IMR-90 (cell line): ENCODE measurements at regions not wholly inside any gene's neighbourhood (a gene's known extent, or its start where the extent isn't known, plus 50 kb on each side); places are given as distances from the start of the nearest gene placed in this dataset.

Experiments used
- ATAC-seq: fragments of 200-7000 bp; cut with Tn5 transposase; 2 replicates; pipeline ENCODE4 v1.9.1; 2020; ENCODE audit warnings: low read depth, mild to moderate bottlenecking, moderate library complexity
- BruUV-seq: library from RNA; stranded (reverse); fragments of 400-500 nt; replicated peaks from 2 replicates; lab custom pipeline; 2021; lab: Mats Ljungman, UMichigan
- CTCF ChIA-PET: fragments of 300-600 bp; formaldehyde crosslinking; extraction: SDS; loops from one replicate; lab custom pipeline; 2021; ENCODE audit warnings: antibody characterized with exemption; lab: Yijun Ruan, JAX
- POLR2A ChIA-PET: fragments of 300-600 bp; sonication (Branson Sonifier 250); formaldehyde crosslinking; loops from one replicate; lab custom pipeline; 2022; ENCODE audit warnings: antibody characterized with exemption; ENCODE audit not compliant: unreplicated experiment; lab: Charles Lee
- DNase-seq: peaks from one replicate; pipeline ENCODE4 v3.0.0; 2013
- H2AFZ ChIP-seq: replicated peaks from 2 replicates; pipeline ENCODE3; 2013; ENCODE audit warnings: low read length, mild to moderate bottlenecking; ENCODE audit not compliant: poor library complexity
- H2AK5ac ChIP-seq: 2 replicates; pipeline ENCODE4 v1.6.1; 2013; ENCODE audit warnings: low read depth, low read length, inconsistent platforms
- H2AK9ac ChIP-seq: replicated peaks from 2 replicates; pipeline ENCODE3; 2013; ENCODE audit warnings: mild to moderate bottlenecking, low read depth, low read length, moderate library complexity; ENCODE audit not compliant: poor library complexity
- H2BK120ac ChIP-seq: 2 replicates; pipeline ENCODE4 v1.6.1; 2013; ENCODE audit warnings: low read depth, low read length, inconsistent platforms
- H2BK15ac ChIP-seq: 3 replicates; pipeline ENCODE4 v1.6.1; 2013; ENCODE audit warnings: low read depth, low read length, inconsistent platforms
- H2BK20ac ChIP-seq: 2 replicates; pipeline ENCODE4 v1.6.1; 2013; ENCODE audit warnings: low read depth, mild to moderate bottlenecking, inconsistent platforms, low read length, moderate library complexity
- H2BK5ac ChIP-seq: 2 replicates; pipeline ENCODE4 v1.6.1; 2013; ENCODE audit warnings: mild to moderate bottlenecking, low read depth, low read length, inconsistent platforms; ENCODE audit not compliant: poor library complexity, severe bottlenecking
- H3K14ac ChIP-seq: replicated peaks from 2 replicates; pipeline ENCODE4 v1.6.1; 2013; ENCODE audit warnings: low read depth, low read length, inconsistent platforms
- H3K18ac ChIP-seq: 2 replicates; pipeline ENCODE4 v1.6.1; 2013; ENCODE audit warnings: low read depth, low read length, control low read depth
- H3K23ac ChIP-seq: 2 replicates; pipeline ENCODE4 v1.6.1; 2013; ENCODE audit warnings: low read depth, low read length, inconsistent platforms
- H3K27ac ChIP-seq: 2 replicates; pipeline ENCODE4 v1.5.1; 2013; ENCODE audit warnings: mild to moderate bottlenecking, control low read depth, low read length; ENCODE audit not compliant: insufficient read depth
- H3K27me3 ChIP-seq: 2 replicates; pipeline ENCODE4 v1.6.1; 2013; ENCODE audit warnings: low read length; ENCODE audit not compliant: control insufficient read depth, insufficient read depth
- H3K36me3 ChIP-seq: 2 replicates; pipeline ENCODE4 v1.6.1; 2013; ENCODE audit warnings: low read length, mixed read lengths; ENCODE audit not compliant: control insufficient read depth, insufficient read depth
- H3K4ac ChIP-seq: 2 replicates; pipeline ENCODE4 v1.6.1; 2013; ENCODE audit warnings: low read depth, low read length, inconsistent platforms
- H3K4me1 ChIP-seq: 2 replicates; pipeline ENCODE4 v1.6.1; 2013; ENCODE audit warnings: low read length, mixed read lengths; ENCODE audit not compliant: control insufficient read depth, insufficient read depth
- H3K4me2 ChIP-seq: 2 replicates; pipeline ENCODE4 v1.6.1; 2013; ENCODE audit warnings: low read depth, mild to moderate bottlenecking, control low read depth, low read length, moderate library complexity
- H3K4me3 ChIP-seq: 2 replicates; pipeline ENCODE4 v1.5.1; 2013; ENCODE audit warnings: low read depth, mild to moderate bottlenecking, control low read depth, low read length, moderate library complexity; ENCODE audit not compliant: insufficient read depth
- H3K56ac ChIP-seq: 2 replicates; pipeline ENCODE4 v1.6.1; 2013; ENCODE audit warnings: low read length, inconsistent platforms; ENCODE audit not compliant: insufficient read depth; ENCODE audit errors: extremely low read depth
- H3K79me1 ChIP-seq, 2 experiments: 2 replicates each; pipeline ENCODE4 v1.6.1; 2013; ENCODE audit warnings: low read length in 2 of 2, inconsistent platforms in 1 of 2, low read depth in 1 of 2
- H3K9ac ChIP-seq: 2 replicates; pipeline ENCODE4 v1.6.1; 2013; ENCODE audit warnings: low read depth, low read length, control low read depth
- H3K9me1 ChIP-seq: 2 replicates; pipeline ENCODE4 v1.6.1; 2013; ENCODE audit warnings: low read length, inconsistent platforms; ENCODE audit not compliant: insufficient read depth
- H3K9me3 ChIP-seq: 2 replicates; pipeline ENCODE4 v1.6.1; 2013; ENCODE audit warnings: low read length; ENCODE audit not compliant: control insufficient read depth, insufficient read depth
- H4K20me1 ChIP-seq: 2 replicates; pipeline ENCODE4 v1.6.1; 2013; ENCODE audit warnings: low read length, inconsistent platforms; ENCODE audit not compliant: insufficient read depth
- H4K5ac ChIP-seq: 2 replicates; pipeline ENCODE4 v1.6.1; 2013; ENCODE audit warnings: mild to moderate bottlenecking, low read depth, low read length, control low read depth
- H4K8ac ChIP-seq, 2 experiments: 2 replicates each; pipeline ENCODE4 v1.6.1; 2013; ENCODE audit warnings: low read depth in 2 of 2, low read length in 2 of 2, control low read depth in 1 of 2, inconsistent platforms in 1 of 2
- H4K91ac ChIP-seq: 2 replicates; pipeline ENCODE4 v1.6.1; 2013; ENCODE audit warnings: low read depth, low read length, inconsistent platforms; ENCODE audit not compliant: insufficient read depth
- BHLHE40 ChIP-seq: fragments of 150-350 bp; IDR thresholded peaks from 2 replicates; pipeline ENCODE4 v1.6.1; 2016; ENCODE audit warnings: mild to moderate bottlenecking, low read depth, low read length
- CHD1 ChIP-seq: IDR thresholded peaks from 2 replicates; pipeline ENCODE4 v1.6.1; 2012; ENCODE audit warnings: low read depth, low read length, improper control_type of control experiment
- POLR2A ChIP-seq: IDR thresholded peaks from 2 replicates; pipeline ENCODE4 v1.6.1; 2012; ENCODE audit warnings: mild to moderate bottlenecking, low read depth, low read length
- RCOR1 ChIP-seq: IDR thresholded peaks from 2 replicates; pipeline ENCODE4 v1.6.1; 2012; ENCODE audit warnings: mild to moderate bottlenecking, low read length, improper control_type of control experiment; ENCODE audit not compliant: insufficient replicate concordance
- dilution Hi-C: fragments of 300-500 bp; cut with HindIII; formaldehyde crosslinking; loops from one replicate; pipeline ENCODE4 v1.14.3; 2018; ENCODE audit warnings: low sequenced_read_pairs; ENCODE audit not compliant: unreplicated experiment
- in situ Hi-C: fragments of 300-500 bp; cut with MboI; formaldehyde crosslinking; loops from 3 replicates; pipeline ENCODE4 v1.14.3; 2019; ENCODE audit warnings: low sequenced_read_pairs, inconsistent platforms, mixed read lengths
- intact Hi-C: fragments of 100-400 bp; cut with micrococcal nuclease; formaldehyde crosslinking; loops from 2 replicates; pipeline ENCODE4 v1.10.0; 2022

GRCh38 chr6:126152372-126152745, 166.0 kb downstream of the TRMT11 start:
- Histone ChIP-seq H4K5ac (no peak overlapping the region), H2BK120ac (no peak overlapping the region), H3K56ac (no peak overlapping the region), H2BK5ac (no peak overlapping the region), H3K4ac (no peak overlapping the region), H4K91ac (no peak overlapping the region), H3K9me3 (no peaks in the 10 kb centered on the region), H3K36me3 (no peaks in the 10 kb centered on the region), H3K4me1 (no peaks in the 10 kb centered on the region), H3K18ac (no peak overlapping the region), H3K4me2 (no peak overlapping the region), H2BK20ac (no peak overlapping the region), H2AK9ac (no peak overlapping the region), H2AK5ac (no peak overlapping the region), H2BK15ac (no peak overlapping the region), H4K8ac (no peak overlapping the region), H3K9me1 (no peaks in the 10 kb centered on the region), H3K9ac (no peak overlapping the region), H3K79me1 (no peaks in the 10 kb centered on the region), H3K4me3 (no peak overlapping the region), H2AFZ (no peak overlapping the region), H3K14ac (no peak overlapping the region), H3K27ac (no peak overlapping the region), H4K20me1 (no peaks in the 10 kb centered on the region), H3K27me3 (no peaks in the 10 kb centered on the region; the same call in 1 of the 2 replicates), H3K23ac (no peak overlapping the region)
- CTCF ChIA-PET = no interaction called here
- dilution Hi-C loops (no loop called here), intact Hi-C loops (no loop called here), in situ Hi-C loops (no loop called here)
- TF ChIP-seq POLR2A = no peak
- no peak for TF ChIP-seq CHD1
- TF ChIP-seq BHLHE40 = no peak
- TF ChIP-seq RCOR1 = no peak
- DNase-seq = no peak
- BruUV-seq = no TSS peak
- POLR2A ChIA-PET = no interaction called here
- ATAC-seq = no peak
